CD4-positive, alpha-beta T cell treated with Interferon gamma for 1 hour (primary cell): ENCODE measurements at regions not wholly inside any gene's neighbourhood (a gene's known extent, or its start where the extent isn't known, plus 50 kb on each side); places are given as distances from the start of the nearest gene placed in this dataset.
"Not testable (repeated sequence)": the region's sequence is repeated elsewhere in the genome, so short reads cannot be mapped to it uniquely, and the experiment has no call there.

ENCODE experiments used
- DNase-seq: peaks from one replicate; pipeline ENCODE4 v3.0.0-alpha.2; 2020

DNA sequence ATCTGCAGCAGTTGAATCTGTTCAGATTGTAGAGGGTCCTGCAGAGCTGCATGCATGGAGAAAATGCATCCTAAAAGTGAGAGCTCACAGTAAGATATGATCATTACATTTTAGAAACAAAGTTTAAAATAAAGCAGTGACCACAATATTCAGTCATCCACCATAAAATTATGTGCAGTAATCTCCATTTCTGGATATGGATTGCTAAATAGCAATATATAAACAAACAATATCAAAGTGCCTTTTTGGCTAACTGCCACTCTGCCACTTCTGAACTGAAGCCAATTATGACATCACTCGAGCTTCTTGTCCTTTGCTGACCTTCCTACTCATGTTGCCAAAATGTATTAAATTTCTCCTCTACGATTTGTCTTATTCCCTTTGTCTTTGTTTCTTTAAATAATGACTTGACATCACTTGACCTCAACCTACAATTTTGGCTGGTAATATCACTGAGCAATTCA lies 262.0 kb upstream of the CXADR start:
- DNase-seq = no peak

- DNase-seq = no peak
Observed at GRCh38 chr21:17257784-17258183, 255.1 kb upstream of the CXADR start.

GRCh38 chr21:17264182-17264581 lies 248.7 kb upstream of the CXADR start:
- no peak for DNase-seq

GRCh38 chr21:17269760-17270159 lies 243.1 kb upstream of the CXADR start:
- DNase-seq = no peak

- DNase-seq = no peak
Observed at GRCh38 chr21:17270229-17270628, 242.6 kb upstream of the CXADR start.

DNA sequence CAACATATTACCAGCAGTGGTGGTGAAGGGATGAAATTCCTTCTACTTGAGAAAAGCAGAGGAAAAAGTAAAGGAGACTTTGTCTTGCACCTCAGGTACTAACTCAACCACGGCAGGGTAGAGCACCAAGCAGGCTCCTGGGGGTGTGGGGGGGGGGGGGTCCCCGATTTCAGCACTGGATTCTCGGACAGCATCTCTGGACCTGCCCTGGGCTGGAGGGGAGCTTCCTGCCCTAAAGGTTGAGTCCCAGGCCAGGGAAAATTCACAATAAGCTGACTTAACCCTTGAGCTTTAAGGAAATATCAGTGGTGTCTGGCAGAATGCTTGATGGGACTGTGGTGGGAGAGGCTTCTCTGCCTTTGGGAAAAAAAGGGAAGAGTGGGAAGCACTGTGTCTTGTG lies 233.2 kb upstream of the CXADR start:
- DNase-seq = no peak

- DNase-seq = not testable (repeated sequence)
Observed at GRCh38 chr21:17293016-17293562, 219.8 kb upstream of the CXADR start.

- DNase-seq = no peak
Observed at GRCh38 chr21:17295997-17296396, 216.8 kb upstream of the CXADR start.

DNA sequence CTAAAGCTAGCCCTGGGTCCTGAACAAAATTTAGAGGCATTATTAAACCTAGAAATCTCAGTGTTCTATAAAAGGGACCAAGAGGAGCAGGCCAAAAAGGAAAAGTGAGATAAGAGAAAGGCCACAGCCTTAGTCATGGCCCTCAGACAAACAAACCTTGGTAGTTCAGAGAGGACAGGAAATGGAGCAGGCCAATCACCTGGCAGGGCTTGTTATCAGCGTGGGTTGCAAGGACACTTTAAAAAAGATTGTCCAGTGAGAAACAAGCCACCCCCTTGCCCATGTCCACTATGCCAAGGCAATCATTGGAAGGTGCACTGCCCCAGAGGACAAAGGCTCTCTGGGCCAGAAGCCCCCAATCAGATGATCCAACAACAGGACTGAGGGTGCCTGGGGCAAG lies 213.3 kb upstream of the CXADR start:
- DNase-seq = not testable (repeated sequence)

- DNase-seq = not testable (repeated sequence)
Observed at GRCh38 chr21:17327715-17328114, 185.1 kb upstream of the CXADR start.

GRCh38 chr21:17334484-17334883 lies 178.4 kb upstream of the CXADR start:
- DNase-seq = no peak

- no peak for DNase-seq
Observed at GRCh38 chr21:17340081-17340480, 172.8 kb upstream of the CXADR start.

DNA sequence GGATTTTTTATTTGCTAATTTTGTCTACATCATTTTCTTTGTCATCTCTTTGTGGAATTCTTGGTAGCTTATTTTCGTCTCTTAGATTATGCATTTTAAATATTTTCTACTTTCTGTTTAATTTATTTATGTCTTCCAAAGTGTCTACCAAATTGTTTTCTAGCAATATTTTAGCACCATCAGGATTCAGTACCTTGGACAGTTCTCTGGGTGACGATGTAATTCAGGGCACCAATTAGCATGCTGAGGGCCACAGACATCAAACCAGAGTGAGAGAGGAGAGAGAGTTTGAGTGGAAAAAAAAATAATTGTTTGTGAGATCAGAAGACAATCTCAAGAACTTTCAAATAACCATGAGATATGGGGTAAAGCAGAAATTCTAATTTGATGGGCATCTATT lies 169.8 kb upstream of the CXADR start:
- DNase-seq = no peak

- DNase-seq = no peak
Observed at GRCh38 chr21:17348357-17348756, 164.5 kb upstream of the CXADR start.

- DNase-seq = no peak
Observed at GRCh38 chr21:17348849-17349248, 164.0 kb upstream of the CXADR start.

GRCh38 chr21:17351766-17352165 lies 161.1 kb upstream of the CXADR start:
- DNase-seq = no peak

GRCh38 chr21:17352996-17353655 lies 159.7 kb upstream of the CXADR start:
- DNase-seq = no peak

GRCh38 chr21:17359781-17360180 lies 153.1 kb upstream of the CXADR start:
- no peak for DNase-seq

DNA sequence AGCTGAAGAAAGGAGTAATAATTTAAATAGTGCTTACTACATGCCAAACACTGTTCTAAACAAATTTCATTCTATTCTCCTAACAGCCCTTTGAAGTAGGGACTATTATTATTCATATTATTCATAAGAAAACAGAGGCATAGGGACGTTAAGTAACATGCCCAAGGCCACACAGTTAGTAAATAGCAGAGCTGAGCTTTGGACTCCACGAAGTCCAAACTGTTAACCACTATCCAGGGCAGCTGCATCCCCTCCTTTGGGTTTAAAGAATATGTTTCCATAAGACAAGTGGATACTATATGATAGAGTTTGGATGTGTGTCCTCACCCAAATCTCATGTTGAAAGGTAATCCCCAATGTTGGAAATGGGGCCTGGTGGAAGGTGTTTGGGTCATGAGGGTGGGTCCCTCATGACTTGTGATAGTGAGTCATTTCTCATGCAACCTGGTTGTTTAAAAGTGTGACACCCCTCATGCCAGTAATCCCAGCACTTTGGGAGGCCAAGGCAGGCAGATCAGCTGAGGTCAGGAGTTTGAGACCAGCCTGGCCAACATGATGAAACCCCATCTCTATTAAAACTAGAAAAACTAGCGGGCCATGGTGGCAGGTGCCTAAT lies 144.0 kb upstream of the CXADR start:
- DNase-seq = no peak

DNA sequence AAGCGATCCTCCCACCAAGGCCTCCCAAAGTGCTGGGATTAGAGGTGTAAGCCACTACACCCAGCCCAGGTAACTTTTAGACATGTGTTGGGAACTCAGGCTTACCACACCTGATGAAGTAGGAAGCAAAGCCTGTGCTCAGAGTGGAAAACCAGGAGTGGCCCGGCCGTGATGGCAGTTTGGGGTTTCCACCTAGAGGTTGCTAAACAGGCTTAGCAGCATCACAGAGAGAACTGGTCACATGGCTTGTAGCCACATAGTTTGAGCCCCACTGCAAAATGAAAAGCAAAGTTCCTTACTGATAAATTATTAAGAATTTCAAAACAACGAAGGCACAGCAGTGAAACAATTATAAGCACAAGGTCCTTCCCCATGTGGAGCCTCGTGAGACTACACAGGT lies 142.6 kb upstream of the CXADR start:
- DNase-seq = no peak

GRCh38 chr21:17370916-17371315 lies 141.9 kb upstream of the CXADR start:
- no peak for DNase-seq

DNA sequence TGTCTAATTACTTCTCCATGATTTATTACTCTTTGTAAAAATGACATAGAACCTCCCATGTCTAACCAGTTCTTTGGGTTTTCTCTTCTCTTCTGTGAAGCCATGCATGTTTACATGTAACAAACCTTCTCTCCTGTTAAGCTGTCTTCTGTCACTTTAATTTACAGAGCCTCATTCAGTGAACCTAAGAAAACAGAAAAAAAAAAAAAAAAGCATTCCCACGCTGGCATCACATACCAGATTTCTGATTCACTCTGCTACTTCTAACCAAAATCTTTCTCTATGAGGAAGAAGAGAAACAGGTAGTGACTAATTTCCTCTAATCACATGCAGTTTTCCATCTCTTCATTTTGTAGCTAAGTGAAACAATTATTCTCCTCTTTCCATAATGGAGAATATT lies 141.4 kb upstream of the CXADR start:
- no peak for DNase-seq

GRCh38 chr21:17372200-17372599 lies 140.6 kb upstream of the CXADR start:
- no peak for DNase-seq

DNA sequence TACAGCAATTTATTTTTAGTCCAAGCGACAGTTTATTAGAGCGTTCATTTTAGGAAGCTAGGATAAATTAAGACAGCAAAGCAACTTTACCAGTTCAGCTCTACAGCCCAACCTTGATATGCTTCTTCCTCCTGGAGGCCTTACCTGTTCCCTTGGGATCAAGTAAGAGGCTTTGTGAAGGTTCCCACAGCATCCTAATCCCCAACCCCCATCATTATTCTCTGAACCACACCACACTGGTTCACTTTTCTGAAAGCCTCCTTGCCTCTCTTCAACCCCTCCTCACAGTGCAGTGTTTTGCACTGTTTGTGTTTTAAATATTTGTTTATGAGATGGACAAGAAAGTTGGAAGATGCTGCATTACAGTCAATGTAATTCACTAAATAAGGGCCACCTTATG lies 126.3 kb upstream of the CXADR start:
- no peak for DNase-seq
